K562 (cell line): ENCODE measurements at regions not wholly inside any gene's neighbourhood (a gene's known extent, or its start where the extent isn't known, plus 50 kb on each side); places are given as distances from the start of the nearest gene placed in this dataset.

Experiments
- ATAC-seq: fragments of 200-7000 bp; cut with Tn5 transposase; 3 replicates; pipeline ENCODE4 v1.9.1; 2020; ENCODE audit warnings: moderate library complexity
- BruUV-seq: library from RNA; stranded (reverse); fragments of 400-500 nt; replicated peaks from 2 replicates; lab custom pipeline; 2021; lab: Mats Ljungman, UMichigan
- CTCF ChIA-PET: fragments of 300-600 bp; formaldehyde crosslinking; extraction: SDS; loops from one replicate; lab custom pipeline; 2021; ENCODE audit warnings: low intra/inter-chr PET ratio; lab: Yijun Ruan, JAX
- POLR2A ChIA-PET: fragments of 300-600, 350-650 bp; sonication (Branson Sonifier 250); formaldehyde crosslinking; extraction: SDS; loops from one replicate; lab custom pipeline; 2021; ENCODE audit warnings: antibody characterized with exemption, inconsistent platforms; lab: Yijun Ruan, JAX
- DNase-seq, 4 experiments: peaks; one replicate each; pipeline versions ENCODE4 v3.0.0 to v3.0.0-alpha.2; 2011 to 2018; ENCODE audit warnings: low spot score in 3 of 4, mixed read lengths in 3 of 4; ENCODE audit errors: extremely low read depth in 1 of 4
- FAIRE-seq: peaks from 2 replicates; lab custom pipeline; 2011; peaks lifted over from hg19 to GRCh38; lab: Jason Lieb, UNC
- H2AFZ ChIP-seq: 2 replicates; pipeline ENCODE4 v1.6.0; 2011; ENCODE audit warnings: low read depth, low read length, control low read depth, inconsistent platforms
- H3K27ac ChIP-seq: fragments of 200-600 bp; 3 replicates; pipeline ENCODE4 v1.8.0; 2011; ENCODE audit warnings: low read depth, mild to moderate bottlenecking, control low read depth, inconsistent platforms, low read length, moderate library complexity, mixed read lengths; ENCODE audit errors: extremely low read depth
- H3K27me3 ChIP-seq, 2 experiments: fragments of 300-600 bp in 1 of 2; 2 replicates in 1 of 2; 3 replicates in 1 of 2; pipeline versions ENCODE4 v1.6.0 to v1.8.0; 2011; ENCODE audit warnings: inconsistent platforms in 2 of 2, low read length in 2 of 2, mild to moderate bottlenecking in 1 of 2, mixed read lengths in 1 of 2, moderate library complexity in 1 of 2; ENCODE audit not compliant: control insufficient read depth in 2 of 2, insufficient read depth in 2 of 2
- H3K36me3 ChIP-seq: fragments of 300-600 bp; 3 replicates; pipeline ENCODE4 v1.8.0; 2011; ENCODE audit warnings: mild to moderate bottlenecking, low read length, inconsistent platforms; ENCODE audit not compliant: control insufficient read depth, insufficient read depth
- H3K4me1 ChIP-seq, 2 experiments: fragments of 200-600 bp in 1 of 2; replicated peaks in 1 of 2; 2 replicates in 1 of 2; 3 replicates in 1 of 2; pipeline versions ENCODE4 v1.5.1 to v1.8.0; 2011; ENCODE audit warnings: inconsistent platforms in 2 of 2, low read length in 2 of 2, mild to moderate bottlenecking in 1 of 2, mixed read lengths in 1 of 2, moderate library complexity in 1 of 2; ENCODE audit not compliant: control insufficient read depth in 2 of 2, insufficient read depth in 2 of 2
- H3K4me2 ChIP-seq: 2 replicates; pipeline ENCODE4 v1.6.1; 2011; ENCODE audit warnings: low read length, control low read depth, inconsistent platforms, mixed read lengths; ENCODE audit not compliant: insufficient read depth
- H3K4me3 ChIP-seq: fragments of 200-600 bp; sonication (generic), shearing (Covaris generic); 2 replicates; pipeline ENCODE4 v1.5.1; 2016; ENCODE audit warnings: control low read depth, inconsistent platforms
- H3K79me2 ChIP-seq: fragments of 200-600 bp; 3 replicates; pipeline ENCODE4 v1.8.0; 2011; ENCODE audit warnings: low read length, inconsistent platforms; ENCODE audit not compliant: control insufficient read depth, insufficient read depth
- H3K9ac ChIP-seq, 2 experiments: 2 replicates each; pipeline versions ENCODE4 v1.6.0 to v1.6.1; 2011; ENCODE audit warnings: low read depth in 2 of 2, low read length in 2 of 2, control low read depth in 1 of 2, inconsistent platforms in 1 of 2, mild to moderate bottlenecking in 1 of 2, mixed read lengths in 1 of 2; ENCODE audit not compliant: insufficient read depth in 1 of 2
- H3K9me1 ChIP-seq: one replicate; pipeline ENCODE4 v1.6.0; 2011; ENCODE audit warnings: inconsistent platforms, mild to moderate bottlenecking, low read length, moderate library complexity; ENCODE audit not compliant: control insufficient read depth, insufficient read depth
- H3K9me3 ChIP-seq: replicated peaks from 2 replicates; pipeline ENCODE4 v1.5.1; 2011; ENCODE audit warnings: low read depth, low read length, inconsistent platforms; ENCODE audit not compliant: control insufficient read depth, insufficient read depth
- H4K20me1 ChIP-seq: replicated peaks from 2 replicates; pipeline ENCODE4 v1.6.1; 2011; ENCODE audit warnings: low read length, inconsistent platforms, mixed read lengths; ENCODE audit not compliant: control insufficient read depth, insufficient read depth
- ETV5 ChIP-seq: sonication (generic); formaldehyde crosslinking; IDR thresholded peaks from 2 replicates; pipeline ENCODE4 v1.4.0; 2020; ENCODE audit warnings: low read depth, mild to moderate bottlenecking, missing genetic modification reagents
- POU5F1 ChIP-seq: fragments of 150-350 bp; IDR thresholded peaks from 2 replicates; pipeline ENCODE4 v1.6.1; 2014; ENCODE audit warnings: borderline replicate concordance, low read length, low read depth, mild to moderate bottlenecking; ENCODE audit not compliant: partially characterized antibody
- PTTG1 ChIP-seq: fragments of 450-650 bp; IDR thresholded peaks from 2 replicates; pipeline ENCODE4 v1.6.1; 2016; ENCODE audit warnings: low read depth, mild to moderate bottlenecking, missing genetic modification characterization, missing compliant biosample characterization
- SNRNP70 ChIP-seq: fragments of 200-400 bp; formaldehyde crosslinking; optimal IDR thresholded peaks from 2 replicates; pipeline ENCODE3; 2017; ENCODE audit warnings: low read depth, low read length
- TRIM25 ChIP-seq: fragments of 450-650 bp; IDR thresholded peaks from 2 replicates; pipeline ENCODE4 v1.7.0; 2016; ENCODE audit warnings: borderline replicate concordance
- ZNF316 ChIP-seq: fragments of 450-650 bp; IDR thresholded peaks from 2 replicates; pipeline ENCODE4 v1.6.1; 2016
- ZNF507 ChIP-seq: conservative IDR thresholded peaks from 2 replicates; pipeline ENCODE4 v1.6.1; 2017; ENCODE audit warnings: missing genetic modification characterization, missing compliant biosample characterization
- WGBS: fragments of 100-300 bp; shearing (Covaris generic); methylation state at CpG from one replicate; pipeline ENCODE4 v1.1.6; 2016; ENCODE audit warnings: low coverage, mixed read lengths; ENCODE audit not compliant: insufficient coverage; ENCODE audit errors: missing lambda C conversion rate; 5-methylcytosine and 5-hydroxymethylcytosine counted together
- in situ Hi-C: fragments of 300-500 bp; cut with MboI; formaldehyde crosslinking; loops from 4 replicates; pipeline ENCODE4 v1.15.0; 2018; ENCODE audit warnings: inconsistent platforms, mixed read lengths
- intact Hi-C: fragments of 100-400 bp; cut with micrococcal nuclease; formaldehyde crosslinking; loops from 2 replicates; pipeline ENCODE4 v1.14.2; 2022

- no peaks in the 10 kb centered on the region for H3K79me2 ChIP-seq
- H3K9me1 ChIP-seq, result no peaks in the 10 kb centered on the region
- FAIRE-seq (no peak), DNase-seq (no peak), ATAC-seq (no peak)
- in situ Hi-C loops (no loop called here), intact Hi-C loops (no loop called here)
- ChIA-PET CTCF (no interaction called here), POLR2A (interaction anchor here (0.9 to 1.2 kb wide), 2 partner anchors 12 to 21 kb away, joined by 3 read pairs; no protein-coding TSS in a partner anchor)
- no TSS peak for BruUV-seq
- H3K9ac ChIP-seq, result no peak overlapping the region
- no peaks in the 10 kb centered on the region for H3K36me3 ChIP-seq
- no peaks in the 10 kb centered on the region for H4K20me1 ChIP-seq
- H3K4me1 ChIP-seq, result no peaks in the 10 kb centered on the region
- 0% methylated on average over 2 of the region's 2 CpGs for WGBS
- no peak overlapping the region for H2AFZ ChIP-seq
- no peak overlapping the region for H3K4me2 ChIP-seq
- no peaks in the 10 kb centered on the region for H3K9me3 ChIP-seq
- H3K4me3 ChIP-seq, result no peak overlapping the region
- no peak overlapping the region for H3K27ac ChIP-seq
- H3K27me3 ChIP-seq, result peaks cover 0 to 4% of the 10 kb centered on the region in 2 experiments; a peak in 1 of 5 replicates
- TF ChIP-seq ZNF316 (no peak), POU5F1 (no peak), ETV5 (CRISPR knock-in tag) (no peak), TRIM25 (no peak), SNRNP70 (no peak), PTTG1 (no peak), ZNF507 (no peak)
- TF ChIP-seq, all 486 proteins: peak for 0
Observed at GRCh38 chr2:62576276-62576939, 70.4 kb upstream of the TMEM17 start.
